ENCODE measurements at regions not wholly inside any gene's neighbourhood (a gene's known extent, or its start where the extent isn't known, plus 50 kb on each side); places are given as distances from the start of the nearest gene placed in this dataset.
A peak's percentile ranks its signal among the peaks of the same experiment; 100 is the strongest.

DNA sequence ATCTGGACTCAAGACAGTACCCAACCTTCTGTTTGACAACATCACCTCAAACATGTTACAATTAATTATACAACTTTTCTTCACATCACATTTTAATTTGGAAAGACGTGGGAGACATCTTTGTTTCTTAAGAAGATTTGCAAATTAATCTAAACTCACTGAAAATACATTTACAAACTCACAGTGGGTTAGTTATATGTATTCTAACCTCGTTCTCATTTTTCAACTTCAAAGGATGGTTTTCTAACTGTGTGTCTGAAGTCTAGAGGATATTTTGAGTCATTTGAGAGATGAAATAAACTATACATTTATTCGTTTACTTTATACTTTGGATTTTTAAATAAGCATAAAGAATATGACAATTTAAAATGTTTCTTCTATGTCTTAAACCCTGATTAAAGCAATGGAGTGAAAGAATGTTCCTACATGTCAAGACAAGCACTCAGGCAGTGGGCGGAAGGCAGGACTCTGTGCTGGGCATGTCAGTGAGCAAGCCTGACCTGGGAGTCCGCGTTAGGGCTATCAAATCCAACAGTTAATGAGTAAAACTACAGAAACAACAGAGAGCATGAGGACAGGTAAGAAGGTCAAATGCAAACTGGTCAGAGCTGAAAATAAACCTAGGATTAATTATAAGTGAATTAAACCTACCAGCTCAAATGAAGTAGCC is 76.5 kb upstream of the CTTNBP2NL start:
- no peak for DNase-seq

DNA sequence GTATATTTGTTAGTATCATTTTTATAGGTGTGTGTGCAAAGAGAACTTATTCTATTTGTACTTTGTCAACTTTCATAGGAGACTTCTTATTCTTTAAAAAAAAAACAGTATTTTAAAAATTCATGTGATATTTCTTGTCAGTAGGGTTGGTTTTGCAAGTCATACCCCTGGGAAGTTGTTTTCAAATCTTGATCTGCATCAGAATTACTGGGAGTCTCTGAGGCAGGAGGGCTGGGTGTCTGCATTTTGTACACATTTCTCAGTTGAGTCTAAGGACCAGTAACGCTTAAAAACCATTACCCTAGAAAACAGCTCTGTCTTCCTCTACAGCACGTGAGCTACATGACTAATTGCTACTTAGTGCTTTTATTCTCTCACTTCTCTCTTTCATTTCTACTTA is 76.0 kb upstream of the CTTNBP2NL start:
- peak; percentile 69 for DNase-seq

DNA sequence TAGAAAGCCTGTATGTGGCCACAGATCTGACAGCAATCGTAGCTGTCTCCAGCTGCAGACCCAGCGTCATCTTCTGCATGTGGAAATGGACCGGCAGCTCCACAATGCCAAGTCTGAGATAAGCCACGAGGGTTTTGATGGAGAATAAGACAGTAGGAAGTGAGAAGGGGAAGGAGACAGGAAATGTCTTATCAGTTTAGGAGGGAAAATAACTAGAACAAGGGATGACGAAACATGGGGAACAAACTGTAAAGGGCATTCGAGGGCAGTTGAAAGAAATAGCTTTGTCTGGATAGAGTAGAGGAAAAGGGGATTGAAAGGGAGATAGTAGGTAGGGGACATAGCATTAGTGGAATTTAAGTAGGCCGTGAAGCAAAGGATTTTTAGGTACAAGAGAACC is 74.0 kb upstream of the CTTNBP2NL start:
- DNase-seq, result peak; percentile 60

DNA sequence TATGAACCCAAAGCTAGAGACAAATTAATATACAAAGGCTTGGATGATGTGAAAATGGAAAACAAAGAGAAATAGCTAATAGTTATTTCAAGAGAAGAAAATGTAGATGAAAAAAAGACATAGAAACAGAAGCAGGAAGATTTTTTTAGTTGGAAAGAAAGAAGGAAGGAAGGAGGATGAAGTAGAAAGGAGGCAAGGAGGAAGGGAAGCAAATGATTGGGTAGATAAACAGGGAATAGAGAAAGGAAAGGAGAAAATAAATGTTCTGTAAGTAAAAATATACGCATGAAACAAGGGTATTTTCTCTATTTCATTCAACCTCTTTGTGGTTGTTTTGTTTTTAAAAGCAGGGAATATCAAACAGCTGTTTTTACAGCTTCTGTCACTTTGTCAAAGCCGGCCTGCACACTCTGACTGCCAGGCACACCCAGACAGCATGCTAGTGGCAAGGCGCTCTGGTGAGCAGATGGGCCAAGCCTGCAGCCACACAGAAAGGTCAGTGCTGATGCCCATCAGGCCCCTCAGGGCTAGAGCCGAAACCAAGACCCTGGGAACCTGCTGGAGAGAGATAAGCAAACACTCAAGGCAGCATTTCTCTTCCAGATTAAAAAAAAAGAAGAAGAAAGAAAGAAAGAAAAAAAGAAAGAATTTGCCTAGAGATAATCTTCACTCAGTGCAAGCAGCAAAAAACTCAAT is 72.9 kb upstream of the CTTNBP2NL start:
- no peak for DNase-seq

DNA sequence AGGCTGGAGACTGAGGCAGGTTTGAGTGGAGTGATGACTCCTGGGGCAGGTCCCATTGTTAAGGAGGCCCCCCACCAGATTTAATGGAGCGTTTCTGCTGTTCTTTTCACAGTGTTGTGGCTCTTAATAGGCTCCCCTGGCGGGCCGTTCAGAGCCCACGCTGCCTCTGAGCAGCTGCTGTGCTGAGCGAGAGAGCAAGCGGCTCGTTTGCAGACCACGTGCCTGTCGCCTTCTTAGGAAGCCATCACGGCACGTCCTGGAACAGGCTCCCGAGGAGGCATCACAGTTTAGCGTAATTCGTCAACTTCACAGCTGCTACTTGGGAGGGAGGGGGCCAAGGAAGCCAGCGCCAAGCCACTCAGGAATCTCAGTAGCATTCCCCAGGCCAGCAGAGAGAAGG is 70.5 kb upstream of the CTTNBP2NL start:
- DNase-seq, result no peak

DNA sequence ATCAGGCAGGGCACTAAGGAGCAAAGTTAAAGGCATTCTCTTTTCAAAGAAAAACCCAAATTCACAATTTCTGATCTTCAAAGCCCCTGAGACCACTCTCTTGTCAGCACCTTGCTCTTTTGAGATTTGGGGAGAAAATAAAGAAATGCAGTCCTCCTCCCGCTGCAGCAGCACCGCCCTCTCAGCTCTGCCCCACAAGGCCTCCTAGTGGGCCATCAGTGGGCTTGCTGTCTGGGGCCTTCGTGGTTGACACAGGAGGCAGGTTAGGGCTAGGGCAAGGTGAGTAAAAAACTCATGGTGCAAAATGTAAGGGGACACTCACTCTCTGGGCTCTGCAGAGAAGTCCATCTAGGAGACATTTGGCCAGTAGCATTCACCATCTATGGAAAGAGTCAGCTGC is 67.4 kb upstream of the CTTNBP2NL start:
- no peak for DNase-seq

DNA sequence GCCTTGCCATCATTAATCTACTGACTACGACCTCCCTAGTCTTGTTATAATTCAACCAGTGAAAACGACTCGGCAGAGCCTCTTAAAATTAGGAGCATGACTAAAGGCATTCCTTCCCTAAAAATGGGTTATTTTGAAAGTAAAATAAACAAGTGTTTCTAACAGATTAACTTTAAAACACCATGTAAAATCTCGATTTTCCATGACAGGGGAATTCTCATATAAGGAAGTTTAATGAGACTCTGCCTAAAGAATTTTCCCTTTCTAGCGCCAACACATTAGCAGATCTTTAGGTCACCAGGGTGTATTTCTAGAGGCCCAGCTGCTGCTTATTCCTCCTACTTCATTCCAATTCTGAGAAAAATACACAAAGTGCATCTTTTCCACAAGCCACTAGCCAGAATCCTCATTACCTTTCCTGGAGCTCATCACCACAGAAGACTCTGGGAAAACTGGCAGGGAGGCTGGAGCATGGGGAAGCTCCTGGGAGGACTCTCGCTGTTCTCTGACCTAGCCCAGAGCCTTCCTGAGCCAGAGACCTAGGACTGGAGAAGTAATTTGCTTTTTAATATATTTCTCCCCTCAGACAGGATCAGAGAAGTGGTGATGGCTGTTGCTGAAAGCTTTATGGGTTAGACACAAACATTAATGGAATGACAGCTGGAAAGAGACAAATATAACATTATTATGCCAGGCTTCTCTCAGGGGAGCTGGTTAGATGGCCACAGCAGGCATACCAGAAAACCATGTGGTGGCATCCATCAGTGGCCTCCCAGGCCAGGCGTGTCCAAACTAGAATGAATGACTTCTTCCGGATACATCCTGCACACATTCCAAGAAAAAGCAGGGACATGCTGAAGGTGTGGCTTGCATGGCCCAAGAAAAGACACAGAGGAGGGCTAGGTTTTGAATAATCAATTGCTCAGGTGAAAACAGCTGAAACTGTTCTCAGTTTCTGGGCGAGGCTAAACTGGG is 63.6 kb upstream of the CTTNBP2NL start:
- DNase-seq, result no peak

DNA sequence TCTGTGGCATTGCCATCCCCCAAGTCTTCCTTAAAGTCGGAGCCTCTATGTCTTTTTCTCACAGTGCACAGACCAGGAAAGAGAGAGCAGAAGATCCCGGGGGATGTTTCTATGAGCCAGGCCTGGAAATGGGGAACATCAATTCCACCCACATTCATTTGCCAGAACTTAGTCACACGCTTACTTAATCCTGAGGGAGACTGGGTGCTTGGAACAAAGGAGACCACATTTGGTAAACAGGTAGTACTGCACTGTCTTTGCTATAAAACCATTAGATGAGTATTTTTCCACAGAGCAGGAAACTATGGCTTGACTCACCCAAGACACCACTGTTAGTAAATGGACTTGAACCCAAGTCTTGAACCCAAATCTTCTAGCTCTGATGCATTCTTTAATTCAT is 60.7 kb upstream of the CTTNBP2NL start:
- no peak for DNase-seq

DNA sequence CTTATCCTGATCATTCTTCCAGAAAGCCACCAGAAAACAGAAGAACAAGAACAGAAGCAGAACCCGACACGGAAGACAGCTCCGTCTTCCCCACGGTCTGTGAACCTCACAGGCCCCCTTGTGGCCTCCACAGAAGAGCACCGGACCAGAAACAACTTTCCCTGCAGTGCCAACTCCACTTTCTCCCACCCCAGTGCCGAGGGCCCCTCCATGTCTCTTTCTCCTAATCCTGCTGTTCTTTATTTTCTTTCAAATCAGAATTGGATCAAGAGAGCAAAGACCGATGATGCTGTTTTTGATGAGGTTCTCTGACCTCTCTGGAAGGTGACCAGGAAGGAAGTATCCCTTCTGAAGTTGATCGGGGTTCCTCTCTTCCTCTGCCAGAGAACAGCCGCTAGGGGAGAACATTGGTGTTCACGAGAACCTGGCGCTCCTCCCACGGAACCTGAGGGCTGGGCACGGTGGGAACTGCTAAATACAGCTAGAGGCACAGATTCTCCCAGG is 58.9 kb upstream of the CTTNBP2NL start:
- DNase-seq, result peak; percentile 56

DNA sequence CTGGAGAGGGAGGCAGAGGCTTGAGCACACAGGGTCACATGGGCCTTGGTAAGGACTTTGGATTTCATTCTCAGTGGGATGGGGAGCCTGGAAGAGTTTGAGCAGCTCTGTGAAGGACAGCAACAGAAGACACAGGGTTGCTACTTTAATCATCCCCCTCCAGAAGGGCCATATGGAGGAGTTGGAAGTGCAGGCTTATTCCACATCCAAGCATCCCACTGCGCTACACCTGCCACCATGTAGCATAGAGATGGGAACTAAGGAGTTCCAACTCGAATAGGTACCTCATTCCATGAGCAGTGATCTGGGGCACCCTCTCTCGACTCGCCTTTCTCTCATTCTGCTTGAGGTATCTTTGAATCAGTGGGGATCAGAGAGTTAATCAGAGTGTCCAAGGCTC is 54.0 kb upstream of the CTTNBP2NL start:
- no peak for DNase-seq

DNA sequence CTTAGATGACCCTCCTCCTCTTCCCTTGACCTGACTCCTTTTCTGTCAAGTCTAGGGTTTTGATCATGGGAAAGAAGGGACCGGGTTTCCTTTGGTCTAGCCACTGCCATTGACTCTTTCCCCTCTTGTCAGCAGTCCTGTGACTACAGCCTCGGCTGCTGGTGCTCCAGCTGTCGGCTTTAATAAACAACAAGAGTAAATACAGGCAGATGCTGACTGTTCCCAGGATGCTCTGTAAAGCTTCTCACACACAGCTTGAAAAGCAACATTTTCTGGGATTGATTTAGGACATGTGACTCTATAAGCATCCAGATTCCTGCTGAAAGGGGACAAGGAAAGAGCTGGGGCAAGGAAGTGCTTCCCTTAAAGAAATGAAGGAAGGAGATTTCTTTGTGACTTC is 53.5 kb upstream of the CTTNBP2NL start:
- DNase-seq, result no peak

DNA sequence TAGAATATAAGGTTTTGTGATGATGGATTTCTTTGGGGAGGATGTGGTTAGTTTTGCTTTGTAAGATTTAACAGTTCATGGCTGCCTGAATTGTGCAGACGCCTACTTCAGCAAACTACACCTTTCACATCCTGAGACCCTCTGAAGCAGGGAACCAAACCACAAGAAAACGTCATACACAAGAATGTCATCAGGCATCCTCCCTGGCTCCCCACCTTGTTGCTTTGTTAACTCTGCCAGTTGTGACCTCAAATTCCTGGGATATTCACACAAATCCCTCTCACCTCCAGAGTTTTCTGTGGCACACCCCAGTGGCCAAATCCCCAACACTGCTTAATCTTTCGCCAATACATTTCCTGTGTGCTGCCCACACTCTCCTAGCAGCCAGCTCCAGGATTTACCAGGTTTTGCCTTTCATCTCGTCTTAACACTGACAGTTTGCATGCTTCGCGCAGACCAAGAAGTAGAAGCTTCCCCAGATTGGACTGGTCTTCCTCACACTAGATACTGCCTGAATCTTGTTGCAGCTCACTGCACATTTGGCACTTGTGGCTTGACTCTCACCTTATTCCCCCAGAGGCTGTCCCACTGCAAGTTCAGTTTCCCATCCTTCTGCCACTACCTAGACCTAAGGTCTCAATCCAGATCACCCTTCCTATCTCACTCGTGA is 51.1 kb upstream of the CTTNBP2NL start:
- no peak for DNase-seq
